Stimulated activated naive CD4-positive, alpha-beta T cell (primary cell): ENCODE measurements at regions not wholly inside any gene's neighbourhood (a gene's known extent, or its start where the extent isn't known, plus 50 kb on each side); places are given as distances from the start of the nearest gene placed in this dataset.
A peak's percentile ranks its signal among the peaks of the same experiment; 100 is the strongest.
"Not testable (repeated sequence)": the region's sequence is repeated elsewhere in the genome, so short reads cannot be mapped to it uniquely, and the experiment has no call there.

Experiments
- DNase-seq, 6 experiments: peaks; one replicate each; lab custom pipeline; 2025; lab: John Stamatoyannopoulos, UW

DNA sequence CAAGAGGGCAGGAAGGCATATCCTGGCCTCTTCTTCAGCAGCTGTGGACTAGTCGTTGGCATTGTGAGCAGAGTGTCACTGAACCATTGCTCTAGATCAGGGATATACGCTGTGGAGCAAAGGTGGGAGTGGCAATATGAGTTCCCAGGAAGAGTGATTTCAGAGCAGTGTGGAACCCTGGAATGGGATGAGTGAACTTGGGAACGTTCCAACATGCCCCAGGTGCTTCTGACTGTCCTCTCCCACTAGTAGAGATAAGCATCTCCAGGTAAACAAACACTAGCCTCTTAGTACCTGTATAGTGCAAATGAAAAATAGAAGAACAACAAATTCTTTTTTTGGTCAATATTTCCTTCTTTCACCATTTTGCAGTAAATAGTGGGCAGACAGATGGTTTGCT is 123.6 kb upstream of the VEPH1 start:
- no peak for DNase-seq

DNA sequence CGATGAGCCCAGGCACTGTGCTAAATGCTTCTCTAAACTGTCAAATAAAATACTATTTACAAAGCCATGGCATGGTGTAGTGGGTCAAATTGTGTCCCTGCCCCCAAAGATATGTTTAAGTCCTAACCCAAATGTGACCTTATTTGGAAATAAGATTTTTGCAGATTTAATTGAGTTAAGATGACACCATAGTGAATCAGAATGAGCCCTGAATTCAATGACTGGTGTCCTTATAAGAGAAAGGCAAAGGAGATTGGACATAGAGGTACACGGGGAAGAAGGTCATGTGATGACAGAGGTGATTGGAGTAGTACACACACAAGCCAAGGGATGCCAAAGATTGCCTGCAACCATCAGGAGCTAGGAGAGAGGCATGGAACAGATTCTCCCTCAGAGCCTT is 121.6 kb upstream of the VEPH1 start:
- DNase-seq = no peak

DNA sequence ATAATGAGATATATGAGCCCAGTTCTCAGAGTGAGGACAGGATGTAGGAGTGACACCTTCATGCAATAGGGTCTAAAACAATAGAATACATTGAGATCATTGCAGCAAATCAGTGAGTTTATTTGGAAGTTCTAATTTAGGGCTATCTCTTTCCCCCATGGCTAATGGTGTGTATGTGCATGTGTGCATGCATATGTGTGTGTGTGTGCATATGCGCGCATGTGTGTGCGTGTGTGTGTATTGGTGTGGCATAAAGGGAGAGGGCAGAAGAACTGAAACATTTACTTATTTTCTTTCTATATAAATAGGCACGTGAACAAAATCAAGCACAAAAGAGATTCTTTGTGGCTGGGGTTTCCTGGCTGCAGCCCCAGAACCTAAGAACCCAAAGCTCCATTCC is 115.7 kb upstream of the VEPH1 start:
- no peak for DNase-seq

DNA sequence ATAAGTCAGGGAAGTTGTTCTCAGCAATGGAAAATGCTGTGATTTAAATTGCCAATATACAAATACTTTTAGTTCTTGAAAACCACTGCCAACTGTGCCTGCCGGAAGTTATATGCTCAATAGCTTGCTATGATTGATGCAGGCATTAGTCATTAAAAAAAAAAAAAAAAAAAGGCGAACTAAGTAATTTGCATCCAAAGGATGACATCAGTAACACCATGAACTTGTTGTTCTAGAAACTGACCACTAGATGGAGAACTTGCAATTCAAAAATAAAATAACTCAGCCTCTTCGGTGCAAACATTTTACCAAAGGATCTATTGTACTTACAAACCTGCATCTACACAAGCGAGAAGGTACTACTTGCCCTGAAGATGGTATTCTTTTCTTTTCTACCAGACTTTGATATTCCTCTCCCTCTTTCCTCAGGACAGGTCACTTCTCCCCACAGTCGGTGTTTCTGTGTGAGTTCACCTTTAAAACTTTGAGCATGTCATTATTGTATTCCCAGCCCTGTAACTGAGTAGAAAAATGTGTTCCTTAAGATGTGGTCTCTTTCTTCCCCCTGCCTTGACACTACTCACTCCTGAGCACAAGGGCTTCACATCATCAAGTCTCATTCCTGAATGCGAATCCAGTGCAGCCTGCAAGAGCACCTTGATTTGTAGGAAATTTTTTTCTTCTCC is 115.0 kb upstream of the VEPH1 start:
- DNase-seq = peak in 3 of 6 experiments; percentile 3 to 22 (median 9)

DNA sequence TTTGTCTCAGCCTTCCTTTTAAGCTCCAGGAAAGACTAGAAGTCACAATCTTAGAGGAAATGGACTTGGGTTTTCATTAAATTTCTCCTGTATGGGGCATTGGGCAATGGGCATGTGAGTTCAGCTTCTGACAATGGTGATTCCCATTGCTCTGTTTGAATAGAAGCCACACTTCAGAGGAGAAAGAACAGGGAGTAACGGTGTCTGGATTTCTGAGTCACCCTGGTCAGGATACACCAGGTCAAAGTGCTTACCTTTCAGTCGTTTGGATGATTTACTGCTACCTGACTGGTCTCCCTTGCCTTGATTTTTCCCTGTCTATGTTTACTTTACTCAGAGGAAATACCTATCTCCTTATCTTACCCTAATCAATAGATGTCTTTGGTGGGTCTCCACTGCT is 111.7 kb upstream of the VEPH1 start:
- no peak for DNase-seq

DNA sequence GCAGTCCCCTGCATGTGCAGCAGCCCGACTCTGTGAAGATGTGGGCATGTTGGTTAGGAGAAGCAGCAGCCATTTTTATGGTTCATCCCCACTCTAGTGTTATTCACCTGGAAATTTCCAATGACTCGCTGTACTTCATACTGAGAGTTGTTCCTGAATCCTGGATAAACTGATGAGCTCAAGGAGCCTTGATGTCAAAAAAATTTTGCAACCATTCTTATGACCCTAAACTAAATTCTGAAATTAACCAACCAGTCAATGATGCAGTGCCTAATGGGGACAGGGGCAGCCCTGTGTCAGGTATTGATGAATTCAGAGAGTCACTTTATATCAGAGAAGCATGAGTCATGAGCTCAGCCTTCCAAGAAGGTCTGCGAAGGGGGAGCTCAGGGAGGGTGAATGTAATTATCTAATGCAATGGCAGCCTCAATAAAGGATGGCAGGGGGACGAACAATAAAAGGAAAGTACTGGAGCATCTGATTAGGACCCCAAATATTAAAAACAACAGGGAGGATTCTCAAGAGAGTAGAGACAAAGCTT is 108.4 kb upstream of the VEPH1 start:
- DNase-seq = no peak

DNA sequence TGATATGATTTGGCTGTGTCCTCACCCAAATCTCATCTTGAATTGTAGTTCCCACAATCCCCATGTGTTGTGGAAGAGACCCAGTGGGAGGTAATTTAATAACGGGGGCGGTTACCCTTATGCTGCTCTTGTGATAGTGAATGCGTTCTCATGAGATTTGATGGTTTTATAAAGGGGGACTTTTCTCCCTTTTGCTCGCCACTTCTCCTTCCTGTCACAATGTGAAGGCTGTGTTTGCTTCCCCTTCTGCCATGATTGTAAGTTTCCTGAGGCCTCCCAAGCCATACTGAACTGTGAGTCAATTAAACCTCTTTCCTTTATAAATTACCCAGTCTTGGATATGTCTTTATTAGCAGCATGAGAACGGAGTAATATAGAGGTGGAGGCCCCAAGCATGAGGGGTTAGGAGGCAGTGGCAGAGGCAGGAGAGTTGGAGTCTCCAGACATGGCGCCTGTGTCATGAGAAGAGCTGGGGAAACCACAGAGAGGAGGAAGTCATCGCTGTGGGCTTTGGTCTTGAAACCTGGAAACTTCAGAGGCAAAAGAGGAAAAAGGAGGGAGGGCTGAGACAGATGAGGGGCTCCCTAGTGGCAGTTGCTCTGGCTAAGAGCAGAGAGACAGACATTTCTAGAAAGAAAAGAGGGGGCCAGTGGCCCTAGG is 107.8 kb upstream of the VEPH1 start:
- DNase-seq = no peak

DNA sequence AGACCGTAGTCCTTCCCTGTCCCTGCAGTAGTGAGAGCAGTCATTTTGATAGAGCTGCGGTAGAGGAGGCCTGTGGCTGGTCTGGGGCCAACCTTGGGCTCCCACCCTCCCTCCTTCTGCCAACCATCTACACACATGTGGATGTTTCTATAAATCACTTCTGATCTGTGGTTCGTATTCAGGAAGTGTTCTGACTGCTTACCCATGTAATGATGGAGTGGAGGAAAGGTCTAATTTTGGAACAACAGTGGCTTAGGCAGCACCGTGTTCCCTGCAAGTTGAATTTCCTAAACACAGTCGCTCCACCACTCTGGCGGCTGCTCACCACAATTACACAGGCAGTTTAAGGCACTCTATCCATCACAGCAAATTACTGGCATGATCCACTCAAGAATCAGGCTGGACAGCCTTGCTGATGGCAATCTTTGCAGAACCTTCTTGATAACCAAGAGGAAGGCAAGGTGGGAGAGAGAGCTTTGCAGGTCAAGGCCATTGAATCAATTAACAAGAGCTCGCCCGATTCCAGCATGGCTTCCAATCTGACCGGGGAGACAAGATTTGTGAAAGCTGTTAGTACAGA is 104.7 kb upstream of the VEPH1 start:
- no peak for DNase-seq

DNA sequence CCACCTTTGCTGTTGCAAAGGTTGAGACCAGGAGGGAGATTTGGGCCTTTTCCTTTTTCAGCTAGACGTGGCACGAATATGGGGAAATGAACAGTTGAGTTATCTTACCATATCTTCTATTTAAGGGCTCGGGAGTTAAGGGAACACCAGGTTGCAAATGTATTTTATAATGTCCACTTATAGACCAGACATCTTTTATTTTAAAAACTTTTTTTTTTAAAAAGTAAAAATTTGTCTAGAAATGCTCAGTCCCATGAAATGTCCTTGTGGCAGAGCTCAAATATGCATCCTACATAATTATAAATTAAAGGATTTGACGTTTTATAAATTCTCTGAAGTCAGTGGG is 103.6 kb upstream of the VEPH1 start:
- DNase-seq = no peak

DNA sequence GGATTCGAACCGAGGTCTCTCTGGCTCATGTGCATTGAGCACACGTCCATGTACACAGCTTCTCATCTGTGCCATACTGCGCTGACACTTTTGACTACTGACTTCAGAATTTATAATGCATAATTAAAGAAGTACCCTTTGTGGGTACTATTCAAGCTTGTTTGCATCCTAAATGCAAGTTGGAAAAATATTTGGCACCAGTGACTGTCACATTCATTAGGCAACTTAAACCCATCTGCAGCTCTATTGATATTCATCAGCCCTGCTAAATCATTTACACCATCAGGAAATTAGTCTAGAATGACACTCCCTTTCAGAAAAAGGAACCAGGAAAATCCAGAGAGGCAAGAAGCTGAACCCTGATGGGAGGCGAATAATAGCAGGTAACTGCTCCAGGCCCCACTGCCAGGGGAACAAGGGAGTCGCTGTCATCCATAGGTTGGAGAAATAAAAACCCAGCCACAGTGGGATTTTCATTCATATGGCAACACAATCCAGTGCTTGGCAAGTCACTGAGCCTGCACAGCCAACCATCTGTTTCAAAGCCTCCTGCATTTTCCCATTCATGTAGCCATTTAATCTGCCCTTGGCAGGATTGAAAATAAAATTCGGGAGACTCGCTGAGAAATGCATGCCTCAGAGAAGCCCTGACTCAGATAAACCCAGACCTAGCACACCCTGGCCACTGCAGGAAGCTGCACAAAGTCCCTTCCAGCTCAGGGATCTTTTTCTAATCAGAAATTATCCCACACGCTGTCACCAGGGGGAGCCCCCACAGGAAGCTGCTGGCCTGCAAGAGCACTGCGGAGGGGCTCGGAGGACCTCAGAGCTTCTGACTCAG is 103.0 kb upstream of the VEPH1 start:
- DNase-seq = peak; percentile 1 to 56 (median 8)

DNA sequence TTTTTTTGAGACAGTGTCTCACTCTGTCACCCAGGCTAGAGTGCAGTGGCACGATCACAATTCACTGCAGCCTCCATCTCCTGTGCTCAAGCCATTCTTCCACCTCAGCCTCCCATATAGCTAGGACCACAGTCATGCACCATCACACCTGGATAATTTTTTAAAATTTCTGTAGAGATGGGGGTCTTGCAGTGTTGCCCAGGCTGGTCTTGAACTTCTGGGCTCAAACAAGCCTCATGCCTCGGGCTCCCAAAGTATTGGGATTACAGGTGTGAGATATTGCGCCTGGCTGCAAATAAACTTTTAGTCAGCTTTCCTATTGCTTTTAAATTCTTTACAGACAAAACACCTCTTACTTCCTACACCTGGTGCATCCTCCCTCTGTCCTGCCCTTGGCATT is 102.1 kb upstream of the VEPH1 start:
- no peak for DNase-seq

DNA sequence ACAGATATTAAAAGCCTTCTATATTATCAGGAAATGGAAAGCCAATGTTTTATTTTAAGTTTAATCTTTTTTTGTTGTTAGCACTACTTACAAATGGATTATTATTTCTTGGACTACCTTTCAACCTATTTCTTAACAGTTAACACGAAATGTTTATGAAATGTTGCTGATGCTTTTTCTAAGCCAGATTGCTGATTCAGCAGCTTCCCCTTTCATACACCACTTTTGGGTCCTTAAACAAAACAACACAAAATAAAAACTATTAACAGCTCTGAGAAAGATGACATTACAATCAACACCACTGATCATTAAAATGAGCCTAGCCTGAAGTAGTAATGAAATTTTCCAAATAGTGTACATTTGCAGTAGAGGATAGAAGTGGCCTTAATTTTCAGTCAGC is 99.2 kb upstream of the VEPH1 start:
- no peak for DNase-seq

DNA sequence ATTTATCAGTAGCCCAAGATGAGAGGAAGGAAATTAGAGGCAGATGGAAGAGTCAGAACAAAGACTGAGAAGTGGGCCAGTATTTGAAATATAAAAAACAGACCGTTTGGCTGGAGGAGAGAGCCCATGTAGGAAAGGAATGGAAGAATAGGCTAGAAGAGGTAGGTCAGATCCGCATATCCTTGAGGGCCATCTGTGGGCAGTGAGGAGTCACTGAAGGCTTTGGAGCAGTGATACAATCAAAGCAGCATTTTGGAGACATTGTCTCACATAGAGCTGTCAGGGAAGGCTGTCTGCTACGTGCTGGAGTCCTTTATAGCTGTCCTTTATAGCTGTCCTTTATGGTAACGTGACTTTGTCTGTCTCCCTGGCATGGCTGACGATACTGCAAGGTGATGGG is 92.0 kb upstream of the VEPH1 start:
- DNase-seq = no peak

DNA sequence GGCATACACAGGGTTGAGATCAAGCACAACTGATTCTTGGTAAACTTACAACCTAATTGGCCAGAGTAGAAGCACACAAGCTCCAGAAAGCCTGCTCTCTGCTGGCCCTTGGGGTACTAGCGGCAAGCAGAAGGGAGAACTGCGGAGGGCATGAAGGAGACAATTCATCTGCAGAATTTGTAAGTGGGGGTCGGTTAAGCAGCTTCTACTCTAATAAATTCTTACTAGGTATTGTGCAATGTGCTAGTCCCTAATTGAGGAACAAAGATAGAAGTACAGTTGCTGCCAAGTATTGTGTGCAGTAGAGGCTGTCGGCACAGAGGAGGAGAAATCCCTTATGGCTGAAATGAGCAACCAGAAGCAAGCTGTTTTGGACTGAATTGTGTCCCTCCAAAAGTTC is 91.2 kb upstream of the VEPH1 start:
- no peak for DNase-seq

DNA sequence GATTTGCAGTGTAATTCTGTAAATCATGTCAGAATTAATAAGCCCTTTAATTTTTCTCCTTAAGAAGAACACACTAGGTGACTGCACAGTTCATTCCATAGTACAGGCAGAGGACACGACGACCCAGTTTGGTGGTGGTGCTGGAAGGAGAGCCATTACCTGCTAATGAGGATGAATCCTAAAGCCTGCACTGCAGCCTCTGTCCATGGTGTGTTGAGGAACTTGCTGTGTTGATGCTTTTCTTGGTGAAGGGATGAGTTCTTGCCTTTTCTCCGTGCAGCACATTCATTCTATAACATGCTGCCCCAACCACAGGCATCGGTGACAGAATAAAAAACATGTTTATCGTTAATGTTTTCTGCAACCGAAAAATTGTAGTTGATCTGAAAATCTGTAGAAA is 89.6 kb upstream of the VEPH1 start:
- no peak for DNase-seq

DNA sequence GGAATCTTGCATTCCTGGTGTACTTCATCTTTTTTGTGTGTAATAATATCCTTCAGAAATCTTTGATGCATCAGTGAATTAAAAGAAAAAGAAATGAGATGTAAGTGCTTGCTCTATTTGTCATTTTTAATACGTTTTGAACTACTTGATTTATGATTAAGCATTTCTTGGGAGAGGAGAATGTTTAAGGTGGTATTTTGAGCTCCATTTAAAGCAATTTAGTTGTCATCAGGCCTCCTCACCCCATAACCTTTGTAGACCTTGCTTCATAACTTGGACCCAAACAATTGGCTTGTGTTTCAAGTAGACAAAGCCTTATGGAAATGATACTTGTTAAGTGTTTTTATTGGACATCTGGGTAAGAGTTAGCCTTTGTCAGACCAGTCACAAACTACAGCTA is 87.1 kb upstream of the VEPH1 start:
- DNase-seq = no peak

DNA sequence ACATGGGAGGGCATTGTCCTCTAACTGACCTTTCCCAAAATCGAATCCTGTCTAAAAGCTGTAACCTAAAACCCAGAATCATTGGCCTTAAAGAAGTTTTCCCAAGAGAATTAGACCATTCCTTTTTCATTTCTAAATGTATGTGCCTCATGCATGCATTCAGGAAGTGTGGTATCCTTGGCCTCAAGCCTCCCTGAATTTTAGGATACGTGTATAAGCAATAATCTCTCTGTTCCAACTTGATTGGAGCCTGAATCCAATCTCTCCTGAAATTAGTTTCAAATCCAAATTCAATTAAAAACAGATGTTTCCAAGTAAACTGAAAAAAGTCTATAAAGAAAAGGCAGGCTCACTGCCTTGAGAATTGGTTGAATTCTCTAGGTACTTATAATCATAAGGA is 86.0 kb upstream of the VEPH1 start:
- no peak for DNase-seq

DNA sequence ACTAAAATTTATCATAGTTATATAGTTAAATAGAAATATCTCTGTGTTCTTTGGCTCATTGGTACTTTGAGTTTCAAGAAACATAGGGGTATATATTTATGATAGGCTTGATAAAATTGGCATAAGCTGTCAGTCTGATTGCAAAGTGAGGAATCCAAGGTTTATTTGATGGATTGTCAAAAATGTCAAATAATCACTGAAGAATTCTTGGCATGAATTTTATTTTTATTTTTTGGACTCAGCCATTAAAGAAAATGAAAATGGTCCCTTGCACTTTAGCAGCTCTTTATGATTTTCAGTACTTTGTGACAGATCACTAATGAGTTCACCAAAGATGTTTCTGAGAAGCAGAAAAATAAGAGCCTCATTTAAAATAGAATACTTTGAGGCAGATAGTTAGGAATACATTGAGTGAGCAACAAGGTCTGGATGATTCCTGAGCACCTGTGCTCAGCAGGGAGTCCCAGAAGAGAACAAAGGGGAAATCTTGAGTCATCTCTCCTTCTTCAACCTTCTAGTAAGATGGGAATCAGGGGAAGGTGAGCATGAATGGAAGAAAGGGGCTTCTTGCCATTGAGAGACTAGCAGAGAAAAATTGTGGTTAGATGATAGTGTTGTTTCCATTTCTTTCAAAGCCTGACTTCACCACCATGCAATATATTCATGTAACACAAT is 85.3 kb upstream of the VEPH1 start:
- DNase-seq = no peak

DNA sequence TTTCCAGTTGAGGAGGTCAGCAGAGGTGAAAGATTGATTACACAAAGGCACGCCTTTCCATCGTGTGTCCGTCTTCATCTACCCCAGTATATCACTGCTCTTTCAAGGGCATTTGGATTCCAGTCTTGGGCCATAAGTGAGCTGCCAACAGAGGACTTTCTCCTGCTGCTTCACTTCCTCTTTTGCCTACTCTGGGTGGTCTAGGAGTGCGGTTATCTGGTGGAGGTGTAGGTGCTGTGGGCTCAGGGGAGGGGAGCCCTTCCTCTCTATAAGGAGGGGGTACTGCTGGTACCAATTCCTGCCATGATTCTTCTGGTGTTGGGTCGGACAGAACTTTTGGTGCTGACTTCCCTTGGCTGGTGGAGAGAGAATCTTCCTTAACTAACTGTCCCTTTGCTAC is 83.1 kb upstream of the VEPH1 start:
- no peak for DNase-seq

DNA sequence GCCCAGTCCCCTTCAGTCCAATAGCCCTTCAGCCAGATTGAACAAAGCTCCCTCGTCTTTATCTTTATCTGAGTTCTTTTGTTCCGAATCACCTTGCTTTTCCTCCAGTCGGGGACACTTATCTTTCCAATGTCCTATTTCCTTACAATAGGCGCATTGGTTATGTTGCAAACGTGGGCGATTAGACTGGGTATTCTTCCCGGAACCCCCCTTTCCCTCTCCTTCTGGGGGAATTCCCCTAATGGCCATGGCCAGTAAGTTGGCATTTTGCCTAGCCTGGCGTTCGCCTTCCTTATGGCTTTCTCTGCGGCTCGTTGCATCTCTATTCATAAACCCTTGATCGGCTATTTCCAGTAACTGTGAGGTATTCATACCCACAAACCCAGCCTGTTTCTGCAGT is 82.2 kb upstream of the VEPH1 start:
- DNase-seq = no peak

DNA sequence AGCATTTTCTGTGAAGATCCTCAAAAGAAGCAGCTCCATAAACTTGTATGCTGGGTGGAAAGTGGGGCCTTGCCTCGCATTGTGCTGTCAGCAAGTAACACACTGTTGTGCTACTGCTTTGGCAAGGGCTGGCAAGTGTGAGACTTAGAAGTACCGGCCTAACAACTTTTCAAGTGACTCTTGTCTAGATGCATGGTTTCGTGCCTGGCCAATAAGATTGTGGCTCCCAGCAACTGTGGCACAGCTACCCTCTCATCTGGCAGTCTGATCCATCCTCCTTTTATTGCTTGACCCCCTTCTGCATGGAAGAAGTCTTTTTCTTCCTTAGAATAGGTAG is 79.4 kb upstream of the VEPH1 start:
- DNase-seq = no peak

DNA sequence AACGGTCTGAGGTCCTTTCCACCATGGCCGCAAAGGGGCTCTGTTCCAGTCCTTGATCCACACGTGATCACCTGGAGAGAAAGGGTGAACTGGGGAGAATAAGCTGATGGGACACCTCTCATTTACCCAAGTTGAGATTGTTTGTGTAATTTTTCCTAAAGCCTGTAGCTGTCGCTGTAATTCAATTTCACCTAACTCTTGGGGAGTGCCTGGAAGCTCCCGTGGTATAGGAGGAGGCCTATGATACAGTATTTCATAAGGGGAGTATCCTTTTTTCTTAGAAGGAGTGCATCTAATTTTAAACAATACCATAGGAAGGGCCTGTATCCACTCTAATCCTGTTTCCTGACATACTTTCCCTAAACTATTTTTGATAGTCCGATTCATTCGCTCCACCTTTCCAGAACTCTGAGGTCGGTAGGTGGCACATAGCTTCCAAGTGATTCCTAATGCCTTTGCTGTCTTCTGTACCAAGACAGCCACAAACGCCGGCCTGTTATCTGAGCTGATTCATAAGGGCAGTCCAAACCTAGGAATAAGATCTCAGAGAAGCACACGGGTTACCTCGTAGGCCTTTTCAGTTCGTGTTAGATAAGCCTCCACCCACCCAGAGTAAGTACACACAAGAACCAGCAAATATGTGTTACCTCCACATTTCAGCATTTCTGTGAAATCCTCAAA is 78.9 kb upstream of the VEPH1 start:
- DNase-seq = not testable (repeated sequence)
